CD4-positive, alpha-beta T cell treated with Interleukin-6 for 4 hours (primary cell): ENCODE measurements at regions not wholly inside any gene's neighbourhood (a gene's known extent, or its start where the extent isn't known, plus 50 kb on each side); places are given as distances from the start of the nearest gene placed in this dataset.

Source experiments
- DNase-seq: peaks from one replicate; pipeline ENCODE4 v3.0.0-alpha.2; 2020; ENCODE audit warnings: mixed read lengths

GRCh38 chr17:55632893-55633292 is 89.8 kb downstream of the TMEM100 start:
- DNase-seq = no peak

GRCh38 chr17:55632236-55632635 is 90.4 kb downstream of the TMEM100 start:
- DNase-seq = no peak

DNA sequence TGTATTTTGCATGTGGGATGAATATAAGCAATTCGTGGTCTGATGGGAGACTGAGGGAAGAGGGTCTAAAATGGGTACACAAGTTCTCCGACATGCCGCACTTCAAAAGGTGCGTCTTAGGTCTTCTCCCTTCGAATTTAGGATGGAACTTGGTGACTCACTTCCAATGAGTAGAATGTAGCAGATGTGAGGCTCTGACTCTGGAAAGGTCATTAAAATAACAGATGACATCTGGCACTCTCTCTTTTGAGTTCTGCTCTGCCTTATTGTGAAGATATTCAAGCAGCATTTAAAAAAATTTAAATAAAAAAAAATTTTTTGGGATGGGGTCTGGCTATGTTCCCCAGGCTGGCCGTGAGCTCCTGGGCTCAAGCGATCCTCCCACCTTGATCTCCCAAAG is 92.7 kb downstream of the TMEM100 start:
- no peak for DNase-seq

GRCh38 chr17:55625521-55625920 is 97.1 kb downstream of the TMEM100 start:
- no peak for DNase-seq

- no peak for DNase-seq
Measured at GRCh38 chr17:55624772-55625433, 97.8 kb downstream of the TMEM100 start.

DNA sequence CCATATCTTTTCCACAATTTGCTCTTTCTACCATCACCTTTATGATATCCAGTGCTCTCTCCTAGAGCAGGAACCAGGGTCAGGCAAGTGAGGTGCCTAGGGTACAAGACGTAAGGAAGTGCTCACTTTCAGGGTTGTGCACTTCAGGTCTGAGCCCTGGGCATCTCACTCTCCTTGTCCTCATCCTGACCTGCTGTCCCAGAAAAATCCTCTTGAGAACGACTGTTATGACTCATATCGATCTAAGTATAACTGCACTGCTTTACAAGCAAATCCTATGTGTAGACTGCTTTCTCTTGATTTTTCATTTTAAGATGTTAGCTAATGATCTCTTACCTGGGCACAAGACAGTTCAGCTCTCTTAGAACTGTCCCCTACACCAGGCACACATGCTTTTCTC is 100.1 kb downstream of the TMEM100 start:
- no peak for DNase-seq

DNA sequence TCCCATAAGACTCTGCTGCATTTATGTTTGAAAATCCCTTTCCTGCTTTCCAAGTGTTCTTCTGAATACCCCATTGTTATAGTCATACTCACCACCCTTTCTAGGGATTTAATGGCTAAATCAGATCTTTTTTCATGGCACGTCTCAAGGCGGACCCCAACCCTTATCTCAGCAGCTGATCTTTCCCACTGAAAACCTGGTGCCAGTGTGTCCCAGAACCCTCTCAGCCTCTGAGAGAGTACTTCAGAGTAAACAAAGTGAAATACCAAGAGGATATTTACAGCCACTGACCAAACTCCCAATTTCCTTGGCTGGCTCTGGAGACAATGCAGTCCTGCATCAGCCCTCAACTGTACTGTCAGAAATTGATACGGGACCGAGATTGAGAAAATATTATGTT is 101.7 kb downstream of the TMEM100 start:
- DNase-seq = no peak

DNA sequence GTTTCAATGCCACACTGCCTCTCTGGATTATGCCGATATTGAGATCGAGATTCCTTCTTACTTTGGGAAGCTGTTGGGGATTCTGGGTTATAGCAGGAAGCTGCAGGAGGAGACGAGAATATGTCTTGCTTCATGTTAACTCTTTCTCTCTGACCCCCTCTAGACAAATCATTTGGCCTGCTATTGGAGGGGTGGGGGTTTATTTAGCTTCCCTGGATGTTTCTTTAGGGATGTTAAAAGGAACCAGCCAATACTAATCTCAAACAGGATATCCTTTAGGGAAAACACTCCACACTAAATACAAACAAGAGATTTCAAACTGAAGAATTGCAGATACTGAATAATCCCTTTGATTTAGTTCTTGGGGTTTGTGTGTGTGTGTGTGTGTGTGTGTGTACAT is 102.6 kb downstream of the TMEM100 start:
- DNase-seq = no peak

DNA sequence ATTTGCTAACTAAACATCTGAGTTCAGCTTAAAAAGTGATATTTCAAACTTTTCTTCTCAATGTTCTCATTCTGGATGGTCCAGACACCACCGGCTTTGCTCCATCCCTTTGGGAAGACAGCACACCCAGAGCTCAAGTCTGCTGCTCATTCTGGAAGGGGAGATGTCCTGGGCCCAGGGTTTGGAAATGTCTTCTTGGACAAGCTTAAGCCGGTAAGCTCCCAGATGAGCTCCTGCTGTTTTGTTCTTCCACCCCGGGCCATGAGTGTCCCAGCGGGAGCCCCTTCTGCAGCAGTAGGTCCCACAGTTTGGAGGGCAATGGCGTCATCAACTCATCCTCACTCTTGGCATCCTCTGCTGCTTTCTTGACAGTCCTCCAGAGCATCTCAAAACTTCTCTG is 105.2 kb downstream of the TMEM100 start:
- DNase-seq = no peak

- DNase-seq = no peak
Measured at GRCh38 chr17:55614061-55614460, 102.8 kb upstream of the SMIM36 start.

- DNase-seq = no peak
Measured at GRCh38 chr17:55612691-55613141, 101.5 kb upstream of the SMIM36 start.

DNA sequence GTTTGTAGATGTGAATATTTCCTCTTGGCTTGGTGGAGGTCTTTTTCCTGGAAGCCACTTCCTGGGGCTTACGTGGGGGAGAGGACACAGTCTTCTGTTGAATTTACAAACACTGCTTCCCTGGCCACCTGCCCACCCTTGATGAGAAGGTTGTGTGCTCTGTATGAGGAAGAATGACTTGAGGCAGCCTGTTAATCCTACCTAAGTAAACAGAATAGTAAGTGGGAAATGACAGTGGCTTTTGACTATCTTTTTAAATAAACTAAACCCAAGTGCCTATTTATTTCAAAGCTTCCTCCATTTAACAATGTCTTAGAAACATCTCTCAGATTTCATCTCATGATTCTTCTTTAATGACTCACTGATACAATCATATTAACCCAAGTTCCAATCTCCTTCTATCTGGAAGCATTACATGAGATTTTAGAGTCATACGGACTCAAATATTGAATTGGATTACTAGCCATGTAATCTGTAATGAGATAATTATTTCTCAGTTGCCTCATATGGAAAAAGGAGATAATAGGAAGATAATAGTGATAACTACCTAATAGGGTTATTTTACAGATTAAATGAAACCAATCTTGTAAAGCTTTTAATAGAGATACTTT is 96.6 kb upstream of the SMIM36 start:
- DNase-seq = no peak

GRCh38 chr17:55606488-55606815 is 95.2 kb upstream of the SMIM36 start:
- DNase-seq = no peak

DNA sequence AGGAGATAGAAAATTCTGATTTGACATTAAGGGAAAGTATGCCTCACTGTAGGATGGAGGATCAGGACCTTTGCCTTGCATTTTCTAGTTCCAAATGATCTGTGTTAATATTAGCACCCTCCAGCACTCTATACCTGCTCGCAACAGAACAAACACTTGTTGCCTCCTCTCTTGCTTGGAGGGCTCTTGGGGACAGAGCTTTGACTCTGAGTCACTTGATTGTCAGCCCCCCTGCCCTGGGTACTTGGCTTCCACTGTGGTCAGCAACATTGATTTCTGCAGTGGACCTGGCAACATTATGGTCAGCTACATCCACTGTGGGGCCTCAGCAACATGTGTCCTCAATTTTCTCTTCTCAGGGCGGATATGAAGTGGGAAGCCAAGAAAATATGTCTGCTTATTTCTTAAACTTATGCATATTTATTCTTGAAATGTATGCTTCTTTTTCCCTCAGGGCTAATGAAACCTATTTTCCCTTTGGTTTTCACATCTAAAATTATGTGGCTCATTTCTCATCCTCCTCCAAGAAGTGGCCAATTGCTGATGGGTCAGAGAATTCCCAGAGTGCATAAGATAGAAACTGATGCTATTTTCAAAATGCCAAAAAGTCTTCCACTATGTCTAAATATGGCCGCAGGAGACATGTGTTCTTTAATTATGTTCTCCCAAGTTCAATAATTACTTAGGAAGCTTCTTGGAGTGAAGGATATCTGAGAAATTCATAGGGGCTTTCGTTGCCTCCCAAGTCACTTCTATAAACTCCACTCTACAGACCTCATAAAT is 94.6 kb upstream of the SMIM36 start:
- no peak for DNase-seq

DNA sequence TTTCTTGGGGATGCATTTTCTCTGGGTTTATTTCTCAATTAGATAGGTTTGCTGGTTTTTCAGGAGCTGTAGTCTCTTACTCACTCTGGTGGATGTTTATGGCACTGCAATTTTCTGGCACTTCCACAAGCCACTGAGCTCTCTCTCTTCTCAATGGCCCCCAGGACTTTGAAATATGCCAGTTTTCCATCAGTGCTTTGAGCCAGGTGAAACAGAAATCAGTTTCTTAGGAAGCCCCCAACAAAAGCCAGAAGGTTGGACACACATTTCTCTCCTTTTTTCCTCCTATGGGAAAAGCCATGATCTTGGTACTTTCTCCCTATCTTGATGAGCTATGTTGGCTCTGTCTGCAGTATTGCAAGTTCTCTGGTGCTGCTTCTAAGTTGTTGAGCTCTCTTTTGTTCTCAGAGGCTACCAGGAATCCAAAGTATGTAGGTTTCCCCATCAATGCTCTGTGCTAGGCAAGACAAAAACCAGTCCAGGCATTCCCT is 90.7 kb upstream of the SMIM36 start:
- peak; percentile 27 for DNase-seq

DNA sequence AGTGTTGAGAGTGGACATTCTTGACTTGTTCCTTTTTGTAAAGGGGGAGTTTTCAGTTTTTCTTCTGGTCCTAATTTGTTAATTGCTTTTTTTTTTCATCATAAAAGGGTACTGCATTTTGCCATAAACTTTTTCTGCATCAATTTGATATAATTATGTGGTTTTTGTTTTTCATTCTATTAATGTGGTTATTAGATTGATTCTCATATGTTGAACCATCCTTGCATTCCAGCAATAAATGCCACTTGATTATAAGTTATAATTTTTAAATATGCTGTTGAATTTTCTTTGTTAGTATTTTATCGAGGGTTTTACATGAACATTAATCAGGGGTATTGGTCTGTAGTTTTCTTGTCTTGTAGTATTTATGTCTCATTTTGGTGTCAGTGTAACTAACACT is 87.2 kb upstream of the SMIM36 start:
- DNase-seq = no peak

DNA sequence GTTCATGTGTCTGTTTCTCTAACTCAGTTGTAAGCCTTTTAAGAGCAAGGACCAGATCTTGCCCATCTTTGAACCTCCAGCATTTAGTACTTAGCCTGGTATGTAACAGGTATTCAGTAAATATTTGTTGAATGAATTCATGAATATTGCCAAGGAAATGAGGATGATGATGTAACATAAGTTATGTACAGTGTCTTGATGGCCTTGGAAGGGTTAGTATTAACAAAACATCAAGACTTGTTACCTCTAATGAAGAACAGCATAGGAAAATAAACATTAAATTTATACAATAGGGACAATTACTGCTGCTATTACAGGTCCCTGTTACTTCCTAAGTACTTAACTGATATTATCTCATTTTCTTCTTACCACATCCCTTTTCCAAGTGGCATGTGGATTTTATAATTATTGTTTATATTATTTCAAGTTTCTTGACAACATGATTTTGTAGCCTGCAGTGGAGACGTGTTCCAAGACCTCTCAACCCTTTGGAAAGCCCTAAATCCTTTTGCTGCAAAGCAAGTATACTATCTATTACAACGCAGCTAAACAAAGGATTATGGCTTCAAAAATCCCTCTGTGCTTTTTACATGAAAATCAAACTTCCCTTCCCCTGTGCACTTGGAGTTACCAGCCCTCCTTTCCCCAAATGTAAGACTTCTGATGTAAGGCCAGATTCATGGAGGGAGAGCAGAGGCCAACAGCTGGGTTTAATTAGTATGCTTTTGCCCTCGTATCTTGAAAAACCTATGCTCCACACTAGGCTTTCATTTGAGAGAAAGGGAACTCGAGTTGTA is 77.4 kb upstream of the SMIM36 start:
- DNase-seq = no peak

DNA sequence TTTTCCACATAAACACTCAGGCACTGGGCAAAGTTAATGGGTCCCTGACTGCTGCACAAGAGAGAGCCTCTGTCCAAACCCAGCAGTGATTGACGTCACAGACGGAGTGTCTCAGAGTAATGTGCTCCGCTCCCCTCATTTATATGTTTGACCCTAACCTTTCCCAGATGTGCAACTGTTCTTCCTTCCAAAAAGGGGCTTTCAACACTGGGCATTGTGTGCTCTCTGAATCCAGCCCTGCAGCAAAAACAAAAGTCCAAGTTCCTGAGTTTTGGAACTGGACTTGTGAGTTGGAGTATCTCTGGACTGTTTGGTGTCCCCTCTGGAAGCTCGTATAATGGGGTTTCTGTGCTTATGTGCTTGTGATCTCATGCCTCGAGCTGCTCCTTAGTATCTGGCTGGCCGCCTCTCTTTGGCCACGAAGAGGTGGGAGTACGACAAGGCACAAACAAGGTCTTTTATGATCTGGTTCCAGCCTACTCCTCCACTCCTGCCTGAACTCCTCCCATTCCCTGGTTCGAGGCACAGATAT is 76.4 kb upstream of the SMIM36 start:
- no peak for DNase-seq

DNA sequence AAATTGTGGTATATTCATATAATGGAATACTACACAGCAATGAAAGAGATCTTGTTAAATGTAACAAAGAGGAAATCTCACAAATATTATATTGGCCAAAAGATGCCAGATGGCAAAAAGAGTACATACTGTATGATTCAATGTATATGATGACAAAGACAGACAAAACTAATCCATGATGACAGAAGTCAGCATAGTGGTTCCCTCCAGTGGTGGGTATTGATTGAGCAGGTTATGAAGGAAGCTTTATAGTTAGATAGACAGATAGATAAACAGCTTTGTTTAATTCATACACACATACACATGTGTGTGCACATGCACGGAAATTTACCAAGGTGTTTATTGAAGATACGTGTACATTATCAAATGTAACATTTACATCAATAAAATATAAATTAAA is 74.4 kb upstream of the SMIM36 start:
- no peak for DNase-seq

GRCh38 chr17:55584861-55585260 is 73.6 kb upstream of the SMIM36 start:
- no peak for DNase-seq

GRCh38 chr17:55584055-55584685 is 72.9 kb upstream of the SMIM36 start:
- no peak for DNase-seq

GRCh38 chr17:55582897-55583296 is 71.6 kb upstream of the SMIM36 start:
- no peak for DNase-seq
